SK-N-SH (cell line): ENCODE measurements at regions not wholly inside any gene's neighbourhood (a gene's known extent, or its start where the extent isn't known, plus 50 kb on each side); places are given as distances from the start of the nearest gene placed in this dataset.

ENCODE experiments used
- CTCF ChIA-PET: fragments of 300-600, 350-600 bp; formaldehyde crosslinking; extraction: SDS; loops from one replicate; lab custom pipeline; 2021; lab: Yijun Ruan, JAX
- POLR2A ChIA-PET: fragments of 350-600 bp; sonication (Branson Sonifier 250); formaldehyde crosslinking; extraction: SDS; loops from one replicate; lab custom pipeline; 2020; ENCODE audit warnings: antibody characterized with exemption, inconsistent platforms; lab: Yijun Ruan, JAX
- DNase-seq: peaks from one replicate; pipeline ENCODE4 v3.0.0; 2012
- H2AFZ ChIP-seq: fragments of 200-600 bp; sonication (generic); 2 replicates; pipeline ENCODE4 v1.8.1; 2016; ENCODE audit warnings: antibody characterized with exemption, mild to moderate bottlenecking, low read depth
- H3F3A ChIP-seq: fragments of 200-600 bp; sonication (generic); replicated peaks from 2 replicates; pipeline ENCODE3; 2016; ENCODE audit warnings: antibody characterized with exemption, mild to moderate bottlenecking; ENCODE audit not compliant: insufficient read depth
- H3K27ac ChIP-seq, 2 experiments: fragments of 200-500 bp in 1 of 2; fragments of 200-600 bp in 1 of 2; sonication (Bioruptor generic) in 1 of 2; sonication (generic), shearing (Covaris generic) in 1 of 2; 2 replicates each; pipeline versions ENCODE4 v1.5.1 to v1.6.1; 2014 to 2016; ENCODE audit warnings: low read depth in 2 of 2, inconsistent platforms in 1 of 2, low read length in 1 of 2, mild to moderate bottlenecking in 1 of 2, mixed read lengths in 1 of 2
- H3K27me3 ChIP-seq: fragments of 200-600 bp; sonication (generic), shearing (Covaris generic); 2 replicates; pipeline ENCODE4 v1.6.1; 2016; ENCODE audit warnings: mixed run types; ENCODE audit not compliant: insufficient read depth
- H3K36me3 ChIP-seq, 2 experiments: fragments of 200-500 bp in 1 of 2; fragments of 200-600 bp in 1 of 2; sonication (Bioruptor generic) in 1 of 2; sonication (generic) in 1 of 2; replicated peaks in 1 of 2; 2 replicates each; pipeline versions ENCODE3 to v1.5.1; 2014 to 2016; ENCODE audit warnings: low read length in 1 of 2, mild to moderate bottlenecking in 1 of 2; ENCODE audit not compliant: insufficient read depth in 2 of 2, control insufficient read depth in 1 of 2
- H3K4me1 ChIP-seq, 2 experiments: fragments of 200-500 bp in 1 of 2; fragments of 200-600 bp in 1 of 2; sonication (Bioruptor generic) in 1 of 2; sonication (generic), shearing (Covaris generic) in 1 of 2; 2 replicates each; pipeline versions ENCODE4 v1.5.1 to v1.6.1; 2014 to 2016; ENCODE audit warnings: low read depth in 1 of 2, low read length in 1 of 2, mixed run types in 1 of 2; ENCODE audit not compliant: insufficient read depth in 2 of 2, control insufficient read depth in 1 of 2
- H3K4me2 ChIP-seq: fragments of 200-600 bp; sonication (generic), shearing (Covaris generic); 2 replicates; pipeline ENCODE4 v1.6.1; 2017; ENCODE audit warnings: mixed run types
- H3K4me3 ChIP-seq, 2 experiments: fragments of 200-500 bp in 1 of 2; fragments of 200-600 bp in 1 of 2; sonication (Bioruptor generic) in 1 of 2; sonication (generic), shearing (Covaris generic) in 1 of 2; 2 replicates each; pipeline versions ENCODE4 v1.5.1 to v1.8.1; 2014 to 2016; ENCODE audit warnings: low read depth in 2 of 2, inconsistent platforms in 1 of 2, low read length in 1 of 2, mild to moderate bottlenecking in 1 of 2, mixed read lengths in 1 of 2, moderate library complexity in 1 of 2
- H3K79me2 ChIP-seq: fragments of 200-600 bp; sonication (generic); 2 replicates; pipeline ENCODE4 v1.8.1; 2017; ENCODE audit warnings: mild to moderate bottlenecking; ENCODE audit not compliant: insufficient read depth
- H3K9ac ChIP-seq: fragments of 200-600 bp; sonication (generic); 2 replicates; pipeline ENCODE4 v1.6.1; 2017; ENCODE audit warnings: mixed run types
- H3K9me2 ChIP-seq: fragments of 200-600 bp; sonication (generic); 2 replicates; pipeline ENCODE4 v1.6.1; 2017; ENCODE audit warnings: mixed run types
- H3K9me3 ChIP-seq: fragments of 200-600 bp; sonication (generic); 2 replicates; pipeline ENCODE4 v1.6.1; 2017; ENCODE audit warnings: mixed run types, mild to moderate bottlenecking, moderate library complexity
- H4K20me1 ChIP-seq: fragments of 200-600 bp; sonication (generic); 2 replicates; pipeline ENCODE4 v1.6.1; 2017; ENCODE audit warnings: mild to moderate bottlenecking, mixed run types; ENCODE audit not compliant: insufficient read depth
- EP300 ChIP-seq, 2 experiments: IDR thresholded peaks; 2 replicates each; pipeline versions ENCODE4 v1.4.0 to v1.6.1; 2012; ENCODE audit warnings: borderline replicate concordance in 1 of 2, low read depth in 1 of 2, low read length in 1 of 2
- EZH2phosphoT487 ChIP-seq: fragments of 200-600 bp; sonication (generic); IDR thresholded peaks from 2 replicates; pipeline ENCODE4 v1.6.1; 2017; ENCODE audit warnings: low read depth, mixed run types, mild to moderate bottlenecking, antibody characterized with exemption, moderate library complexity, borderline replicate concordance
- FOXJ3 ChIP-seq: sonication (generic); formaldehyde crosslinking; IDR thresholded peaks from 2 replicates; pipeline ENCODE4 v1.5.1; 2020; ENCODE audit warnings: mild to moderate bottlenecking, missing genetic modification reagents
- MEF2A ChIP-seq: IDR thresholded peaks from 2 replicates; pipeline ENCODE4 v1.4.0; 2012; ENCODE audit warnings: low read depth, borderline replicate concordance
- NFIC ChIP-seq: IDR thresholded peaks from 2 replicates; pipeline ENCODE4 v1.4.0; 2012; ENCODE audit warnings: borderline replicate concordance
- POLR2AphosphoS5 ChIP-seq: IDR thresholded peaks from 2 replicates; pipeline ENCODE4 v1.6.1; 2012; ENCODE audit warnings: low read depth, low read length
- RAD21 ChIP-seq: IDR thresholded peaks from 2 replicates; pipeline ENCODE4 v1.6.1; 2012; ENCODE audit warnings: mild to moderate bottlenecking, low read length
- TCF12 ChIP-seq: IDR thresholded peaks from 2 replicates; pipeline ENCODE4 v1.4.0; 2012
- TEAD4 ChIP-seq: IDR thresholded peaks from 2 replicates; pipeline ENCODE4 v1.4.0; 2012; ENCODE audit warnings: mild to moderate bottlenecking, borderline replicate concordance; ENCODE audit not compliant: insufficient read depth
- WGBS: methylation state at CpG from one replicate; pipeline ENCODE4 v1.1.6; 2017; ENCODE audit warnings: low lambda C conversion rate; 5-methylcytosine and 5-hydroxymethylcytosine counted together
- TF ChIP-seq, protein P1 (sequence below): fragments of 200-600 bp; sonication (generic); IDR thresholded peaks from 2 replicates; pipeline ENCODE4 v1.6.1; 2017; ENCODE audit warnings: antibody characterized with exemption, mild to moderate bottlenecking, moderate library complexity
- TF ChIP-seq, protein P2 (sequence below): IDR thresholded peaks from 2 replicates; pipeline ENCODE4; 2012
- TF ChIP-seq, protein P3 (sequence below): IDR thresholded peaks from 2 replicates; pipeline ENCODE4 v1.6.1; 2012; ENCODE audit warnings: mild to moderate bottlenecking, low read depth, low read length, moderate library complexity
- TF ChIP-seq, protein P4 (sequence below): fragments of 150-350 bp; IDR thresholded peaks from 2 replicates; pipeline ENCODE4 v1.6.1; 2016; ENCODE audit warnings: mild to moderate bottlenecking, low read depth, low read length
- TF ChIP-seq, protein P5 (sequence below): IDR thresholded peaks from 2 replicates; pipeline ENCODE4 v1.4.0; 2012; ENCODE audit warnings: low read depth, borderline replicate concordance
- TF ChIP-seq, protein P6 (sequence below): IDR thresholded peaks from 2 replicates; pipeline ENCODE4 v1.4.0; 2012; ENCODE audit warnings: low read depth, borderline replicate concordance

DNA sequence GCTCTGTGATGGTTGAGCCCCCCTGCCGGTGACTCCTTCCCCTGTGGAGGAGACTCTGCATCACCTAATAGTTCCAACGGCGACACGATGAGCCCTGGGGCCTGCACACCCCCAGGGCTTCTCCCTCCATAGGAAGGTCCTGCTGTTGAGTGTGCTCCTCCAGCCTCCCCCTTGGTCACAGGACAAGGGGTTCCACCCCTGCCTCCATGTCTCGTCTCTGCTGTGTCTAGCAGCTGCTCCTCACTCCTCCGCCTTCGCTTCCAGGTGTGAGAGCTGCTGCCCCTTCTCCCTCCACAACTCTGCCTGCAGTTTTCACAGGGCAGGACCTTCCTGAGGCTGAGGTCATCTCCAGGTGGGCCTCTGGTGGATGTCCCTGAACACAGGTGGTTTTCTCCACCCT is 1416.1 kb downstream of the TBC1D22A start:
- no peaks in the 10 kb centered on the region for H3K9me3 ChIP-seq
- no peak overlapping the region for H3K4me3 ChIP-seq
- H3K4me2 ChIP-seq, result no peak overlapping the region
- H3K27me3 ChIP-seq, result no peaks in the 10 kb centered on the region
- H3K4me1 ChIP-seq, result no peaks in the 10 kb centered on the region
- H3K27ac ChIP-seq, result no peak overlapping the region
- no peaks in the 10 kb centered on the region for H3K36me3 ChIP-seq
- CTCF ChIA-PET, result no interaction called here
- H4K20me1 ChIP-seq, result no peaks in the 10 kb centered on the region
- H3K79me2 ChIP-seq, result no peaks in the 10 kb centered on the region
- H3F3A ChIP-seq, result no peaks in the 10 kb centered on the region
- 12% methylated on average over 6 of the region's 7 CpGs for WGBS
- H2AFZ ChIP-seq, result no peak overlapping the region
- no peak for DNase-seq
- H3K9me2 ChIP-seq, result no peaks in the 10 kb centered on the region
- POLR2A ChIA-PET, result no interaction called here
- H3K9ac ChIP-seq, result no peak overlapping the region
- TF ChIP-seq RAD21 (no peak), TCF12 (no peak), EZH2phosphoT487 (no peak), NFIC (no peak), TEAD4 (no peak), FOXJ3 (CRISPR knock-in tag) (no peak), POLR2AphosphoS5 (no peak), MEF2A (no peak), EP300 (IDR thresholded peaks at IDR 0.05; ENCODE audit: borderline replicate concordance in 1 of 2, low read depth in 1 of 2, low read length in 1 of 2) (no peak)
- TF ChIP-seq, protein P1, sequence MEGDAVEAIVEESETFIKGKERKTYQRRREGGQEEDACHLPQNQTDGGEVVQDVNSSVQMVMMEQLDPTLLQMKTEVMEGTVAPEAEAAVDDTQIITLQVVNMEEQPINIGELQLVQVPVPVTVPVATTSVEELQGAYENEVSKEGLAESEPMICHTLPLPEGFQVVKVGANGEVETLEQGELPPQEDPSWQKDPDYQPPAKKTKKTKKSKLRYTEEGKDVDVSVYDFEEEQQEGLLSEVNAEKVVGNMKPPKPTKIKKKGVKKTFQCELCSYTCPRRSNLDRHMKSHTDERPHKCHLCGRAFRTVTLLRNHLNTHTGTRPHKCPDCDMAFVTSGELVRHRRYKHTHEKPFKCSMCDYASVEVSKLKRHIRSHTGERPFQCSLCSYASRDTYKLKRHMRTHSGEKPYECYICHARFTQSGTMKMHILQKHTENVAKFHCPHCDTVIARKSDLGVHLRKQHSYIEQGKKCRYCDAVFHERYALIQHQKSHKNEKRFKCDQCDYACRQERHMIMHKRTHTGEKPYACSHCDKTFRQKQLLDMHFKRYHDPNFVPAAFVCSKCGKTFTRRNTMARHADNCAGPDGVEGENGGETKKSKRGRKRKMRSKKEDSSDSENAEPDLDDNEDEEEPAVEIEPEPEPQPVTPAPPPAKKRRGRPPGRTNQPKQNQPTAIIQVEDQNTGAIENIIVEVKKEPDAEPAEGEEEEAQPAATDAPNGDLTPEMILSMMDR, result no peak
- TF ChIP-seq, protein P2, sequence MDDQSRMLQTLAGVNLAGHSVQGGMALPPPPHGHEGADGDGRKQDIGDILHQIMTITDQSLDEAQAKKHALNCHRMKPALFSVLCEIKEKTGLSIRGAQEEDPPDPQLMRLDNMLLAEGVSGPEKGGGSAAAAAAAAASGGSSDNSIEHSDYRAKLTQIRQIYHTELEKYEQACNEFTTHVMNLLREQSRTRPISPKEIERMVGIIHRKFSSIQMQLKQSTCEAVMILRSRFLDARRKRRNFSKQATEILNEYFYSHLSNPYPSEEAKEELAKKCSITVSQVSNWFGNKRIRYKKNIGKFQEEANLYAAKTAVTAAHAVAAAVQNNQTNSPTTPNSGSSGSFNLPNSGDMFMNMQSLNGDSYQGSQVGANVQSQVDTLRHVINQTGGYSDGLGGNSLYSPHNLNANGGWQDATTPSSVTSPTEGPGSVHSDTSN, result no peak
- TF ChIP-seq, protein P3, sequence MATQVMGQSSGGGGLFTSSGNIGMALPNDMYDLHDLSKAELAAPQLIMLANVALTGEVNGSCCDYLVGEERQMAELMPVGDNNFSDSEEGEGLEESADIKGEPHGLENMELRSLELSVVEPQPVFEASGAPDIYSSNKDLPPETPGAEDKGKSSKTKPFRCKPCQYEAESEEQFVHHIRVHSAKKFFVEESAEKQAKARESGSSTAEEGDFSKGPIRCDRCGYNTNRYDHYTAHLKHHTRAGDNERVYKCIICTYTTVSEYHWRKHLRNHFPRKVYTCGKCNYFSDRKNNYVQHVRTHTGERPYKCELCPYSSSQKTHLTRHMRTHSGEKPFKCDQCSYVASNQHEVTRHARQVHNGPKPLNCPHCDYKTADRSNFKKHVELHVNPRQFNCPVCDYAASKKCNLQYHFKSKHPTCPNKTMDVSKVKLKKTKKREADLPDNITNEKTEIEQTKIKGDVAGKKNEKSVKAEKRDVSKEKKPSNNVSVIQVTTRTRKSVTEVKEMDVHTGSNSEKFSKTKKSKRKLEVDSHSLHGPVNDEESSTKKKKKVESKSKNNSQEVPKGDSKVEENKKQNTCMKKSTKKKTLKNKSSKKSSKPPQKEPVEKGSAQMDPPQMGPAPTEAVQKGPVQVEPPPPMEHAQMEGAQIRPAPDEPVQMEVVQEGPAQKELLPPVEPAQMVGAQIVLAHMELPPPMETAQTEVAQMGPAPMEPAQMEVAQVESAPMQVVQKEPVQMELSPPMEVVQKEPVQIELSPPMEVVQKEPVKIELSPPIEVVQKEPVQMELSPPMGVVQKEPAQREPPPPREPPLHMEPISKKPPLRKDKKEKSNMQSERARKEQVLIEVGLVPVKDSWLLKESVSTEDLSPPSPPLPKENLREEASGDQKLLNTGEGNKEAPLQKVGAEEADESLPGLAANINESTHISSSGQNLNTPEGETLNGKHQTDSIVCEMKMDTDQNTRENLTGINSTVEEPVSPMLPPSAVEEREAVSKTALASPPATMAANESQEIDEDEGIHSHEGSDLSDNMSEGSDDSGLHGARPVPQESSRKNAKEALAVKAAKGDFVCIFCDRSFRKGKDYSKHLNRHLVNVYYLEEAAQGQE, result no peak
- TF ChIP-seq, protein P4, sequence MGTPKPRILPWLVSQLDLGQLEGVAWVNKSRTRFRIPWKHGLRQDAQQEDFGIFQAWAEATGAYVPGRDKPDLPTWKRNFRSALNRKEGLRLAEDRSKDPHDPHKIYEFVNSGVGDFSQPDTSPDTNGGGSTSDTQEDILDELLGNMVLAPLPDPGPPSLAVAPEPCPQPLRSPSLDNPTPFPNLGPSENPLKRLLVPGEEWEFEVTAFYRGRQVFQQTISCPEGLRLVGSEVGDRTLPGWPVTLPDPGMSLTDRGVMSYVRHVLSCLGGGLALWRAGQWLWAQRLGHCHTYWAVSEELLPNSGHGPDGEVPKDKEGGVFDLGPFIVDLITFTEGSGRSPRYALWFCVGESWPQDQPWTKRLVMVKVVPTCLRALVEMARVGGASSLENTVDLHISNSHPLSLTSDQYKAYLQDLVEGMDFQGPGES, result no peak
- TF ChIP-seq, protein P5, sequence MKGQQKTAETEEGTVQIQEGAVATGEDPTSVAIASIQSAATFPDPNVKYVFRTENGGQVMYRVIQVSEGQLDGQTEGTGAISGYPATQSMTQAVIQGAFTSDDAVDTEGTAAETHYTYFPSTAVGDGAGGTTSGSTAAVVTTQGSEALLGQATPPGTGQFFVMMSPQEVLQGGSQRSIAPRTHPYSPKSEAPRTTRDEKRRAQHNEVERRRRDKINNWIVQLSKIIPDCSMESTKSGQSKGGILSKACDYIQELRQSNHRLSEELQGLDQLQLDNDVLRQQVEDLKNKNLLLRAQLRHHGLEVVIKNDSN, result no peak
- TF ChIP-seq, protein P6, sequence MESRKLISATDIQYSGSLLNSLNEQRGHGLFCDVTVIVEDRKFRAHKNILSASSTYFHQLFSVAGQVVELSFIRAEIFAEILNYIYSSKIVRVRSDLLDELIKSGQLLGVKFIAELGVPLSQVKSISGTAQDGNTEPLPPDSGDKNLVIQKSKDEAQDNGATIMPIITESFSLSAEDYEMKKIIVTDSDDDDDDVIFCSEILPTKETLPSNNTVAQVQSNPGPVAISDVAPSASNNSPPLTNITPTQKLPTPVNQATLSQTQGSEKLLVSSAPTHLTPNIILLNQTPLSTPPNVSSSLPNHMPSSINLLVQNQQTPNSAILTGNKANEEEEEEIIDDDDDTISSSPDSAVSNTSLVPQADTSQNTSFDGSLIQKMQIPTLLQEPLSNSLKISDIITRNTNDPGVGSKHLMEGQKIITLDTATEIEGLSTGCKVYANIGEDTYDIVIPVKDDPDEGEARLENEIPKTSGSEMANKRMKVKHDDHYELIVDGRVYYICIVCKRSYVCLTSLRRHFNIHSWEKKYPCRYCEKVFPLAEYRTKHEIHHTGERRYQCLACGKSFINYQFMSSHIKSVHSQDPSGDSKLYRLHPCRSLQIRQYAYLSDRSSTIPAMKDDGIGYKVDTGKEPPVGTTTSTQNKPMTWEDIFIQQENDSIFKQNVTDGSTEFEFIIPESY, result no peak
